Embryonic facial prominence (tissue), 1 donor: ENCODE measurements at regions not wholly inside any gene's neighbourhood (a gene's known extent, or its start where the extent isn't known, plus 50 kb on each side); places are given as distances from the start of the nearest gene placed in this dataset.
"Not testable (repeated sequence)": the region's sequence is repeated elsewhere in the genome, so short reads cannot be mapped to it uniquely, and the experiment has no call there.

Experiments
- DNase-seq: peaks from one replicate; pipeline ENCODE4 v3.0.0-alpha.2; 2016; ENCODE audit errors: extremely low spot score

- no peak for DNase-seq
These were observed 249.0 kb downstream of the UTRN start for GRCh38 chr6:144534180-144534579.

- DNase-seq = no peak
These were observed 250.5 kb downstream of the UTRN start for GRCh38 chr6:144535630-144536029.

DNA sequence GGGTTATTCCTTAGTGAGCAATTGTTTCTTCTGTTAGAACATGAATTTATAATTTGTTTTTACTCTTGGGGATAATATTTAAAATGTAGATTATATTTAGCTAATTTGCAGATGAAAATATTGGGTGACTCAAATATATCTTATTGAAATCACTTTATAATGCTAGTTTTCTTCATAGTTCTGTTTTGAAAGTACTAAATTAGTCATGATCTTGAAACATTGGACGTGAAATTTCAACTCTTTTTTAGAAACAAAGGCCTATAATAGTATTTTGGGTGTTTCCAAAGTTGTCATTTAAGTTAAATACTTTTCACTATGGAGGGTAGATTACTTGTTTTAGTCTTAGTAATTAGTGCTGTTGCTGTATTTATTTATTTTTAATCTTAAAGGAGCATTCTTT lies 250.9 kb downstream of the UTRN start:
- no peak for DNase-seq

- no peak for DNase-seq
These were observed 258.1 kb downstream of the UTRN start for GRCh38 chr6:144543006-144543871.

- DNase-seq = no peak
These were observed 259.2 kb downstream of the UTRN start for GRCh38 chr6:144544266-144544830.

DNA sequence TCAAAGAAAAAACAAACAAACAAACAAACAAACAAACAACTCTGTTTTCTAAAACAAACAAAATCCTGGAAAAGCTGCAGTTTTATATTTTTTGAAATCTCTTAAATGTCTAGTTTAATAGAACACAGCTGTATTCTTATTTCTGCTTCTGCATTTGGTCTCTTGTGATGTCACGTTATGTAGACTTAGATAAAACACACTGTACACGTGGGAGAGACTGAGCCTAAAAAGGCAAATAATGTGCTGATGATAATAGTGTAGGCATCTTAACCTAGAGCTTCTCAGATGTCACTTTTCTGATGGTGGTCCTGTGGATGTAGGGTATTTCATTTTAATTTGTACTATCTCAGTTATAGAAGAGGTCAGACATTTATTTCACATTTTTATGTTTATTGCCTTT lies 261.7 kb downstream of the UTRN start:
- no peak for DNase-seq

DNA sequence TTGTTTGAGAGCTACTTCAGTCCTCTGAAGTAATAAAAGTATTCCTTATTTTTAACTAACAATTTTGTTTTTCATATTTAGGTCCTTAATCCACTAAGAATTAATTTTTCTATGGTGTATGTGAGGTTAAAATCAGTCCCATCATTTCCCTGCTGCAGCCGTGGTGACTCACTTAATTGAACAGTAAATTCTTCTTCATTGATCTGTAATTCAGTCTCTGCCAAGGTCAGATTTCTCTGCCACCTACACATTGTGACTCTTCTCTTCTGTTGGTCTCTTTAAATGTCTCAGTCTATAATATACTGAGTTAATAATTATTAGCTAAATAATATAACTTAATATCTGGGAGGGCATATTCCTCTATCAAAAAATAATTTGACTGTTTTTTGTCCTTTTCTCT lies 262.3 kb downstream of the UTRN start:
- no peak for DNase-seq

DNA sequence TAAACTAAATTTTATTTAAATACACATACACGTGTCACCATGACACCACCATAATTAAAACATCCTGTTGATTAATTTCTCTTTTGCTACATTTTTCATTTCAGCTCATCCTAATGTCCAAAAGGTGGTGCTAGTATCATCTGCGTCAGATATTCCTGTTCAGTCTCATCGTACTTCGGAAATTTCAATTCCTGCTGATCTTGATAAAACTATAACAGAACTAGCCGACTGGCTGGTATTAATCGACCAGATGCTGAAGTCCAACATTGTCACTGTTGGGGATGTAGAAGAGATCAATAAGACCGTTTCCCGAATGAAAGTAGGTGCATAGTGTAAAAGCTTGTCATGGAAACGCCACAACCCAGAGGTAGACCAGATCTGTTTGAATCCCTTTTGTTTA lies 263.4 kb downstream of the UTRN start:
- no peak for DNase-seq

- no peak for DNase-seq
These were observed 265.0 kb downstream of the UTRN start for GRCh38 chr6:144549837-144550747.

DNA sequence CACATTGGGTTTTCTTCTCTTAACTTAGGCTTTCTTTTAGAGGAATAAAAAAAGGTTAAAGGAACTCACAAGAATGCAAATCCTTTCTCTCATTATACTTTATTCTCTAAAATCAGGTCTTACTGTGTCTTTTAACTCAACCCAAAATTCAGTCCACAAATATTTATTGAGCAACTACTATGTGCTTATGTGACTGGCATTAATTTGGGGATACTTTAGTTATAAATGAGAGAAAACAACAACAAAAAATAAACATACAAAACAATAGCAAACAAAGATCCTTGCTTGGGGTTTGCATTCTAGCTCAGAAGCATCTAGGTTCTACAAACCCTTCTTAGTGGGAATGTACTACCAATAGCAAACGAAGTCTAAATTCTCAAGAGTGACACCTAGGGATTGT lies 266.2 kb downstream of the UTRN start:
- DNase-seq = no peak

DNA sequence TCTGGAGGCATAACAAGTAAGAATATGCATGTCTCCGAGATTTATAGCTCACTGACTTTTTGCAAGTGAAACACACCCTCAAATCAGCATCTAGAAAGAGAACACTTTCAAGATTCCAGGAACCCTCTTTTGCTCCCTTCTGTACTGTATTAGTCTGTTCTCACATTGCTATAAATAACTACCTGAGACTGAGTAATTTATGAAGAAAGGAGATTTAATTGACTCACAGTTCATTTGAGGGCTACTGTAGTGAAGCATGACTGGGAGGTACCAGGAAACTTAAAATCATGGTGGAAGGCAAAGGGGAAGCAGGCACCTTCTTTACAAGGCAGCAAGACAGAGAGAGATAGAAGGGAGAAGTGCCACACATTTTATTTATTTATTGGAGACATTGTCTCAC lies 269.9 kb downstream of the UTRN start:
- DNase-seq = no peak

DNA sequence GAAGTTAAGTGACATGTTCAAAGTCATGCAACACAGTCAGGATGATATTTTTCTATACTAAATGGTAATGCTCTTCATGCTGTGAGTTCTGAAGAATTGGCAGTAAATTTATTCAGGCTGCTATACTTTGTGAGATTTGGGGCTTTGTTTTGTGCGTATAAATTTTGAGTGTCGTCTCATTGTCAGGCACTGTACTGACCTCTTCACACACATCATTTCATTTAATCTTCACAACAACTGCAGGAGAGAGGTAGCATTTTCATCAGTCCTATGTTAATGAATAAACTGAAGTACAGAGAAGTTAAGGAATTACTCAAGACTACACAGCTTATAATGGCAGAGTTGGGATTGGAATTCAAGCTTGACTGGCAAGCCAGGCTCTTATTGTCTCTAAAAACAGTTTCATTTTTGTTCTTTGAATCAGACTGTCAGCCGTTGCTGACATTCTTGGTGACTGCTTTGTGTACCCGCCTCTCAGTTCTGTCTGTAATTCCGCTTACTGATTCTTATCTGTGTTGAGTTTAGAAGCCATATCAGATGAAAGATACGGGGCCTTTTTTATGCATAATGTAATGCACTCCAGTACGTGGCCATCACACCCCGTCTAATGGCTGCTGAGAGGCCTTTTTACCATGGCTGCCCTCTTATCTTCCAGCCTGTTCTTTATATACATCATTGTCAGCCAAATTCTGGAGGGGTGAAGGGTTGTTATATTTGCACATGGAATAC lies 274.9 kb downstream of the UTRN start:
- DNase-seq = no peak

DNA sequence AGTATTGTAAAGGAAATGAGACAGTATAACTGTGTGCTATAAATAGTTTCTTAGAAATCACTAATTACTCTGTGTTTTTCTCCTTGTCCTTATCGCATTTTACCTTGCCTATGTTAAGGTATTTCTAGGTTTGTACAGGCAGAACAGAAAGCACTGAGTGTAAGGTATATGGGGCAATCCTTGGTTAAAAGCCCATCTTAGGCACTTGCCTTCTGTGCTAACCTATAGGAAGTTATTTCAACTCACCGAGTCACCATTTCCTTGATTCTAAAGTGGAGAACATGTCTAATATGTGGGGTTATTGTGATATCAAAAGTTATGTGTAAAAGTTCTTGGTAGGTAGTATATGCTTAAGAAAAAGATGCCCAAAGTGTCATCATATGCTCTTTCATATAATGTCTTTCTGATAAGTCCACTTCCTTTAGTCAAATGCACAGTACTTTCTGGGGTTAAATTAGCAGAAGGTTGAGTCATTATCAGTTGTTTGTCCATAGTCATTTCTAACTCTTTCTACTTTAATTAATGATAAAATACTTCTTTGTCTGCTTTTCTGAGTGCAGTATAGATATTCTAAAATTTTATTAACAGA lies 276.4 kb downstream of the UTRN start:
- no peak for DNase-seq

DNA sequence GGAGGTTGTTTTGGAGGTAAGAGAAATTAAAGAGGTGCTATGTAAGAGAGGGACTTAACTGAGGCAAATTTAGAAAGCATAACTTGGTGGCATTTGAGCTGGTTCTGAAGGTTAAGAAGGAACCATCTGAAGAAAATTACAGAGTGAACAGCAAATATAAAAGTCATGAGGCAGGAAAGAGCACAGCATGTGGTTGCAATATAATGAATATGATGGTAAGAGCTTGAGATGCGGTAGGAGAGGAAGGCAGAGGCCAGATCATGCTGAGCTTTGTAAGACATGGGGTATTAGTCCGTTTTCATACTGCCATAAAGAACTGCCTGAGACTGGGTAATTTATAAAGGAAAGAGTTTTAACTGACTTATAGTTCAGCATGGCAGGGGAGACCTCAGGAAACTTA lies 279.1 kb downstream of the UTRN start:
- DNase-seq = no peak

GRCh38 chr6:144566868-144567615 lies 281.9 kb downstream of the UTRN start:
- DNase-seq = no peak

- DNase-seq = no peak
These were observed 283.1 kb downstream of the UTRN start for GRCh38 chr6:144568241-144568640.

- not testable (repeated sequence) for DNase-seq
These were observed 287.4 kb downstream of the UTRN start for GRCh38 chr6:144572541-144572940.

DNA sequence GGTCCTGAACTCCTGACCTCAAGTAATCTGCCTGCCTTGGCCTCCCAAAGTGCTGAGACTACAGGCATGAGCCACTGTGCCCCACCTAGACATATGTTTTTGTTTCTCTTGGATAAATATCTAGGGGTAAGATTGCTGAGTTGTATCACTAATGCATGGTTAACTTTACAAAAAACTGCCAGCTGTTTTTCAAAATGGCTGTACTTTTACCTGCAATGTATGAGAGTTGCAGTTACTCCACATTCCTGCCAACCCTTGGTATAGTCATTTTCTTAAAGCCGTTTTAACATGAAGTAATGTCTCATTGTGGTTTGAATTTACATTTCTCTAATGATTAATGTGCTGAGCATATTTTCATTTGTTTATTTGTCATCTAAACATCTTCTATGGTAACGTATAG lies 289.7 kb downstream of the UTRN start:
- DNase-seq = no peak

DNA sequence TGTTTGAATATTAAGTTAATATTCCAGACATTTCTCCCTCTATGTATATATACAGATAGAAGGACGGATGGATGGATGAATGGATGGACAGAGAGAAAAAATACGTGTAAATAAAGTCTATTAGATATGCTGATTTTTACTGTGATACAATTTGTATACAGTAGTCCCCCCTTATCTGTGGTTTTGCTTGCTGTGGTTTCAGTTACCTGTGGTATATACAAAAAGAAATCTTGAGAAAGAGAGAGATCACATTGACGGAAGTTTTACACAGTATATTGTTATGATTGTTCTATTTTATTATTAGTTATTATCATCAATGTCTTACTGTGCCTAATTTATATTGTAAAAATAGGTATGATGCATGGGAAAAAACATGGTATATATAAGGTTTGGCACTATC lies 290.2 kb downstream of the UTRN start:
- no peak for DNase-seq

- DNase-seq = no peak
These were observed 291.7 kb downstream of the UTRN start for GRCh38 chr6:144576871-144577270.
